HEK293 (cell line): ENCODE measurements at regions not wholly inside any gene's neighbourhood (a gene's known extent, or its start where the extent isn't known, plus 50 kb on each side); places are given as distances from the start of the nearest gene placed in this dataset.

Experiments
- PRDM2 ChIP-seq: fragments of 450-650 bp; formaldehyde crosslinking; IDR thresholded peaks from 2 replicates; pipeline ENCODE4 v1.5.1; 2016; ENCODE audit warnings: missing biosample characterization, missing genetic modification characterization, borderline replicate concordance
- SETDB1 ChIP-seq: IDR thresholded peaks from one replicate; pipeline ENCODE4 v1.6.1; 2017; ENCODE audit warnings: mild to moderate bottlenecking, low read length, moderate library complexity, mixed read lengths; ENCODE audit not compliant: insufficient read length
- ZBTB10 ChIP-seq: fragments of 450-650 bp; formaldehyde crosslinking; IDR thresholded peaks from 2 replicates; pipeline ENCODE4 v1.5.1; 2016; ENCODE audit warnings: missing biosample characterization, missing genetic modification characterization
- ZFHX2 ChIP-seq: fragments of 450-650 bp; formaldehyde crosslinking; conservative IDR thresholded peaks from 2 replicates; pipeline ENCODE4 v1.5.1; 2016; ENCODE audit warnings: missing biosample characterization, missing genetic modification characterization
- ZNF112 ChIP-seq: fragments of 450-650 bp; formaldehyde crosslinking; IDR thresholded peaks from 2 replicates; pipeline ENCODE4 v1.5.0; 2017; ENCODE audit warnings: missing biosample characterization, missing genetic modification characterization
- ZNF138 ChIP-seq: fragments of 450-650 bp; formaldehyde crosslinking; IDR thresholded peaks from 2 replicates; pipeline ENCODE4 v1.5.1; 2016; ENCODE audit warnings: missing biosample characterization, missing genetic modification characterization, borderline replicate concordance
- ZNF140 ChIP-seq: fragments of 450-650 bp; formaldehyde crosslinking; IDR thresholded peaks from 2 replicates; pipeline ENCODE4 v1.5.1; 2016; ENCODE audit warnings: missing biosample characterization, missing genetic modification characterization
- ZNF146 ChIP-seq: fragments of 450-650 bp; formaldehyde crosslinking; IDR thresholded peaks from 2 replicates; pipeline ENCODE4 v1.5.1; 2016; ENCODE audit warnings: missing biosample characterization, missing genetic modification characterization
- ZNF211 ChIP-seq: fragments of 450-650 bp; formaldehyde crosslinking; IDR thresholded peaks from 2 replicates; pipeline ENCODE4 v1.5.1; 2016; ENCODE audit warnings: low read depth, missing biosample characterization, missing genetic modification characterization
- ZNF23 ChIP-seq: fragments of 450-650 bp; formaldehyde crosslinking; IDR thresholded peaks from 2 replicates; pipeline ENCODE4 v1.5.1; 2016; ENCODE audit warnings: missing biosample characterization, missing genetic modification characterization, borderline replicate concordance
- ZNF280D ChIP-seq: fragments of 450-650 bp; formaldehyde crosslinking; IDR thresholded peaks from 2 replicates; pipeline ENCODE4 v1.5.1; 2016; ENCODE audit warnings: missing biosample characterization, missing genetic modification characterization
- ZNF292 ChIP-seq: fragments of 450-650 bp; formaldehyde crosslinking; IDR thresholded peaks from 2 replicates; pipeline ENCODE4 v1.5.1; 2016; ENCODE audit warnings: low read depth, missing biosample characterization, missing genetic modification characterization, borderline replicate concordance
- ZNF701 ChIP-seq: fragments of 450-650 bp; formaldehyde crosslinking; IDR thresholded peaks from 2 replicates; pipeline ENCODE4 v1.5.1; 2016; ENCODE audit warnings: missing biosample characterization, missing genetic modification characterization
- ZNF76 ChIP-seq: fragments of 450-650 bp; formaldehyde crosslinking; IDR thresholded peaks from 2 replicates; pipeline ENCODE4; 2016; ENCODE audit warnings: low read depth, missing biosample characterization, missing genetic modification characterization, borderline replicate concordance
- ZNF776 ChIP-seq: fragments of 450-650 bp; formaldehyde crosslinking; IDR thresholded peaks from 2 replicates; pipeline ENCODE4 v1.5.0; 2017; ENCODE audit warnings: missing biosample characterization, missing genetic modification characterization, borderline replicate concordance
- ZNF791 ChIP-seq: fragments of 450-650 bp; formaldehyde crosslinking; IDR thresholded peaks from 2 replicates; pipeline ENCODE4 v1.5.1; 2016; ENCODE audit warnings: missing biosample characterization, missing genetic modification characterization
- ZNF843 ChIP-seq: fragments of 450-650 bp; formaldehyde crosslinking; IDR thresholded peaks from 2 replicates; pipeline ENCODE4 v1.5.1; 2016; ENCODE audit warnings: missing biosample characterization, missing genetic modification characterization
- TF ChIP-seq, protein P1 (sequence below): fragments of 450-650 bp; formaldehyde crosslinking; IDR thresholded peaks from 2 replicates; pipeline ENCODE4 v1.5.1; 2017; ENCODE audit warnings: missing biosample characterization, missing genetic modification characterization
- TF ChIP-seq, protein P2 (sequence below): sonication (generic); formaldehyde crosslinking; IDR thresholded peaks from 2 replicates; pipeline ENCODE4 v1.8.1; 2022; ENCODE audit warnings: mild to moderate bottlenecking, moderate library complexity, missing genetic modification reagents
- TF ChIP-seq, protein P3 (sequence below): fragments of 450-650 bp; formaldehyde crosslinking; IDR thresholded peaks from 2 replicates; pipeline ENCODE4 v1.5.1; 2017; ENCODE audit warnings: missing biosample characterization, missing genetic modification characterization
- TF ChIP-seq, protein P4 (sequence below): fragments of 450-650 bp; formaldehyde crosslinking; IDR thresholded peaks from 2 replicates; pipeline ENCODE4 v1.5.1; 2016; ENCODE audit warnings: missing biosample characterization, missing genetic modification characterization

DNA sequence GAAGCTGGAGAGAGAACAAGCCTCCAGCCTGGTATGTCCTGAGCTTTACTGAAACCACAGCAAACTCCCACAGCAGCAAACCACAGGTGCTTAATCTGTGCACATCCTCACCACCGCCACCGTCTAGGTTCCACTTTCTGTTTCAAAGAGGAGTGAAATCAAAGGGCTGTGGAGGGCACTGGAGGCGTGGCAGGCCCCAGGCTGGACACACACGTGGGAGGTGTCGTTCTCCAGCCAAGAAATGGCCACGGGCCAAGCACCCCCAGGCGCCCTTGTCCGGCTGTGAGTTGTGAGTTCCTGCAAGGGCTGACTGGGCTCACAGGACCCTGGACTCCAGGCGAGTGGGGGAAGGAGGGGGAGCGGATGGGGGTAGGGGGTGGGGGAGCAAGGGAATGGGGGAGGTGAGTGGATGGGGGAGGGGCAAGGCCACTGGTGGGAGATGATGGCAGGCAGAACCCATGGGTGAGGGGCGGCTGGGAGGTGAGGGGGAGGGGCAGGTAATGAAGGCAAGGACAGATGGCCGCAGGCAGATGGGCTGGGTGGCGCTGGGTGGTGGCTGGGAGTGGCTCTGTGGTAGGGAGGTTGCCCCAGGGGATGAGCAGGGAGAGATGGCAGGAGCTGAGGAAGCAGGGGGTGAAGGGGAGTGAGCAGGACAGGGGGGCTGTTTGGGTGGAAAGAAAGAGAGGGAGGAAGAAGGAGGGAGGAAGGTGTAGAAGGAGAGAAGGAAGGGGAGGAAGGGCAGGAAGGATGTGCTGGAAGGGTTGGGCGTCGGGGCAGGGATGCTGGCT lies 86.7 kb downstream of the NCOR2 start (continued):
- TF ChIP-seq PRDM2 (tag by site-specific recombination), result no peak
- TF ChIP-seq ZNF791, result no peak
- no peak for TF ChIP-seq ZNF701 (tag by site-specific recombination)
- TF ChIP-seq ZNF843, result no peak
- no peak for TF ChIP-seq ZNF280D (tag by site-specific recombination)
- no peak for TF ChIP-seq ZNF140 (tag by site-specific recombination)
- TF ChIP-seq ZNF138 (tag by site-specific recombination), result no peak
- TF ChIP-seq ZNF112 (tag by site-specific recombination), result no peak
- TF ChIP-seq, protein P1, sequence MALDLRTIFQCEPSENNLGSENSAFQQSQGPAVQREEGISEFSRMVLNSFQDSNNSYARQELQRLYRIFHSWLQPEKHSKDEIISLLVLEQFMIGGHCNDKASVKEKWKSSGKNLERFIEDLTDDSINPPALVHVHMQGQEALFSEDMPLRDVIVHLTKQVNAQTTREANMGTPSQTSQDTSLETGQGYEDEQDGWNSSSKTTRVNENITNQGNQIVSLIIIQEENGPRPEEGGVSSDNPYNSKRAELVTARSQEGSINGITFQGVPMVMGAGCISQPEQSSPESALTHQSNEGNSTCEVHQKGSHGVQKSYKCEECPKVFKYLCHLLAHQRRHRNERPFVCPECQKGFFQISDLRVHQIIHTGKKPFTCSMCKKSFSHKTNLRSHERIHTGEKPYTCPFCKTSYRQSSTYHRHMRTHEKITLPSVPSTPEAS (tag by site-specific recombination), result no peak
- TF ChIP-seq ZNF23 (tag by site-specific recombination), result no peak
- TF ChIP-seq ZNF76 (tag by site-specific recombination), result no peak
- TF ChIP-seq ZNF211 (tag by site-specific recombination), result no peak
- TF ChIP-seq ZNF292 (tag by site-specific recombination), result no peak
- TF ChIP-seq, protein P2, sequence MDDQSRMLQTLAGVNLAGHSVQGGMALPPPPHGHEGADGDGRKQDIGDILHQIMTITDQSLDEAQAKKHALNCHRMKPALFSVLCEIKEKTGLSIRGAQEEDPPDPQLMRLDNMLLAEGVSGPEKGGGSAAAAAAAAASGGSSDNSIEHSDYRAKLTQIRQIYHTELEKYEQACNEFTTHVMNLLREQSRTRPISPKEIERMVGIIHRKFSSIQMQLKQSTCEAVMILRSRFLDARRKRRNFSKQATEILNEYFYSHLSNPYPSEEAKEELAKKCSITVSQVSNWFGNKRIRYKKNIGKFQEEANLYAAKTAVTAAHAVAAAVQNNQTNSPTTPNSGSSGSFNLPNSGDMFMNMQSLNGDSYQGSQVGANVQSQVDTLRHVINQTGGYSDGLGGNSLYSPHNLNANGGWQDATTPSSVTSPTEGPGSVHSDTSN, result no peak
- TF ChIP-seq ZFHX2 (tag by site-specific recombination), result peak; percentile 51
- TF ChIP-seq SETDB1, result no peak
- TF ChIP-seq ZBTB10 (tag by site-specific recombination), result no peak
- TF ChIP-seq, protein P3, sequence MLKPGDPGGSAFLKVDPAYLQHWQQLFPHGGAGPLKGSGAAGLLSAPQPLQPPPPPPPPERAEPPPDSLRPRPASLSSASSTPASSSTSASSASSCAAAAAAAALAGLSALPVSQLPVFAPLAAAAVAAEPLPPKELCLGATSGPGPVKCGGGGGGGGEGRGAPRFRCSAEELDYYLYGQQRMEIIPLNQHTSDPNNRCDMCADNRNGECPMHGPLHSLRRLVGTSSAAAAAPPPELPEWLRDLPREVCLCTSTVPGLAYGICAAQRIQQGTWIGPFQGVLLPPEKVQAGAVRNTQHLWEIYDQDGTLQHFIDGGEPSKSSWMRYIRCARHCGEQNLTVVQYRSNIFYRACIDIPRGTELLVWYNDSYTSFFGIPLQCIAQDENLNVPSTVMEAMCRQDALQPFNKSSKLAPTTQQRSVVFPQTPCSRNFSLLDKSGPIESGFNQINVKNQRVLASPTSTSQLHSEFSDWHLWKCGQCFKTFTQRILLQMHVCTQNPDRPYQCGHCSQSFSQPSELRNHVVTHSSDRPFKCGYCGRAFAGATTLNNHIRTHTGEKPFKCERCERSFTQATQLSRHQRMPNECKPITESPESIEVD (tag by site-specific recombination), result no peak
- TF ChIP-seq ZNF146 (tag by site-specific recombination), result no peak
- TF ChIP-seq ZNF776, result no peak
- TF ChIP-seq, protein P4, sequence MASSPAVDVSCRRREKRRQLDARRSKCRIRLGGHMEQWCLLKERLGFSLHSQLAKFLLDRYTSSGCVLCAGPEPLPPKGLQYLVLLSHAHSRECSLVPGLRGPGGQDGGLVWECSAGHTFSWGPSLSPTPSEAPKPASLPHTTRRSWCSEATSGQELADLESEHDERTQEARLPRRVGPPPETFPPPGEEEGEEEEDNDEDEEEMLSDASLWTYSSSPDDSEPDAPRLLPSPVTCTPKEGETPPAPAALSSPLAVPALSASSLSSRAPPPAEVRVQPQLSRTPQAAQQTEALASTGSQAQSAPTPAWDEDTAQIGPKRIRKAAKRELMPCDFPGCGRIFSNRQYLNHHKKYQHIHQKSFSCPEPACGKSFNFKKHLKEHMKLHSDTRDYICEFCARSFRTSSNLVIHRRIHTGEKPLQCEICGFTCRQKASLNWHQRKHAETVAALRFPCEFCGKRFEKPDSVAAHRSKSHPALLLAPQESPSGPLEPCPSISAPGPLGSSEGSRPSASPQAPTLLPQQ, result no peak
